Gastrocnemius medialis (tissue), 4 donors: ENCODE measurements at regions not wholly inside any gene's neighbourhood (a gene's known extent, or its start where the extent isn't known, plus 50 kb on each side); places are given as distances from the start of the nearest gene placed in this dataset.
"Not testable (repeated sequence)": the region's sequence is repeated elsewhere in the genome, so short reads cannot be mapped to it uniquely, and the experiment has no call there.

ENCODE experiments used
- ATAC-seq, 2 donors: fragments of 150-250 bp; one replicate each; pipeline ENCODE4 v1.9.1; 2016
- DNase-seq, 2 donors: peaks; one replicate each; pipeline ENCODE4 v3.0.0-alpha.2; 2019
- H3K27ac ChIP-seq, 4 donors: fragments of 200-600 bp; sonication (generic); 1 replicate in 1 of 4; 2 replicates in 3 of 4; pipeline ENCODE4 v1.5.1; 2016 to 2018; ENCODE audit warnings: mild to moderate bottlenecking in 2 of 4, moderate library complexity in 1 of 4
- H3K27me3 ChIP-seq, 3 donors: fragments of 200-600 bp; sonication (generic) in 2 of 3; 1 replicate in 1 of 3; 2 replicates in 2 of 3; pipeline versions ENCODE4 v1.5.1 to v1.6.0; 2016 to 2019; ENCODE audit warnings: mild to moderate bottlenecking in 1 of 3, moderate library complexity in 1 of 3
- H3K36me3 ChIP-seq, 2 donors: fragments of 200-600 bp; sonication (generic) in 1 of 2; one replicate each; pipeline ENCODE4 v1.5.1; 2017 to 2018
- H3K4me1 ChIP-seq, 2 donors: fragments of 200-600 bp; sonication (generic) in 1 of 2; one replicate each; pipeline ENCODE4 v1.5.1; 2016 to 2017; ENCODE audit warnings: mild to moderate bottlenecking in 2 of 2
- H3K4me3 ChIP-seq, 4 donors: fragments of 200-600 bp; sonication (generic) in 3 of 4; 1 replicate in 1 of 4; 2 replicates in 3 of 4; pipeline ENCODE4 v1.5.1; 2016 to 2019; ENCODE audit warnings: mild to moderate bottlenecking in 2 of 4
- H3K9me3 ChIP-seq, 3 donors: fragments of 200-600 bp; sonication (generic) in 2 of 3; 1 replicate in 1 of 3; 2 replicates in 2 of 3; pipeline ENCODE4 v1.5.1; 2016 to 2019
- POLR2A ChIP-seq, 2 donors: fragments of 450-650 bp; IDR thresholded peaks; one replicate each; pipeline ENCODE4 v1.6.1; 2017; ENCODE audit warnings: antibody characterized with exemption in 2 of 2, mild to moderate bottlenecking in 2 of 2, moderate library complexity in 2 of 2
- in situ Hi-C, 4 donors: fragments of 200-750 bp; cut with MboI; loops; one replicate each; pipeline versions ENCODE4 v1.15.0 to v1.8.0; 2017; ENCODE audit warnings: low sequenced_read_pairs in 4 of 4
- intact Hi-C: fragments of 100-400 bp; cut with DNase I; formaldehyde crosslinking; loops from one replicate; pipeline ENCODE4 v1.15.1; 2023; ENCODE audit warnings: low total_unique reads
- TF ChIP-seq, protein P1 (sequence below), 5 experiments: fragments of 450-650 bp in 3 of 5; fragments of 200-600 bp in 2 of 5; sonication (generic) in 2 of 5; IDR thresholded peaks in 4 of 5; conservative IDR thresholded peaks in 1 of 5; 1 replicate in 4 of 5; 2 replicates in 1 of 5; pipeline ENCODE4 v1.5.1; 2016 to 2019; ENCODE audit warnings: antibody characterized with exemption in 5 of 5, mild to moderate bottlenecking in 3 of 5, moderate library complexity in 3 of 5

DNA sequence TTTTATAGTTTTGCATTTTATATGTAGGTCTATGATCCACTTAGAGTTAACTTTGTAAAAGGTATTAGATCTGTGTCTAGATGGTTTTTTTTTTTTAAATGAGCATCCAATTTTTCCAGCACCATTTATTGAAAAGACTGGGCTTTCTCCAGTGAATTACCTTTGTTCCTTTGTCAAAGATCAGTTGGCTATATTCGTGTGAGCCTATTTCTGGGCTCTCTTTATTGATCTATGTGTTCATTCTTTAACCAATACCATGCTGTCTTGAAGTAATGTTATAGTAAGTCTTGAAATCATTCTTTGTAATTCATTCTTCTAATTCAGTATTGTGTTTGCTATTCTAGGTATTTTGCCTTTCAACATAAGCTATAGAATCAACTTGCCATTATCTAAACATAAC, 165.4 kb upstream of the ARPP21 start:
- in situ Hi-C loops (no loop called here), intact Hi-C loops (no loop called here)
- no peak overlapping the region for H3K27ac ChIP-seq

GRCh38 chr3:35482566-35482965, 156.8 kb upstream of the ARPP21 start:
- H3K4me3 ChIP-seq, ATAC-seq, H3K9me3 ChIP-seq, in situ Hi-C loops, DNase-seq, H3K36me3 ChIP-seq, H3K27ac ChIP-seq, intact Hi-C loops, H3K27me3 ChIP-seq, H3K4me1 ChIP-seq: not testable (repeated sequence)

More for the DNA sequence above, 165.4 kb upstream of the ARPP21 start:
- Histone ChIP-seq H3K4me3 (no peak overlapping the region), H3K36me3 (no peaks in the 10 kb centered on the region), H3K27me3 (no peaks in the 10 kb centered on the region), H3K9me3 (peaks cover 0 to 3% (median 0%) of the 10 kb centered on the region in 3 donors), H3K4me1 (no peaks in the 10 kb centered on the region)
- ATAC-seq (no peak), DNase-seq (no peak)
- TF ChIP-seq, protein P1, sequence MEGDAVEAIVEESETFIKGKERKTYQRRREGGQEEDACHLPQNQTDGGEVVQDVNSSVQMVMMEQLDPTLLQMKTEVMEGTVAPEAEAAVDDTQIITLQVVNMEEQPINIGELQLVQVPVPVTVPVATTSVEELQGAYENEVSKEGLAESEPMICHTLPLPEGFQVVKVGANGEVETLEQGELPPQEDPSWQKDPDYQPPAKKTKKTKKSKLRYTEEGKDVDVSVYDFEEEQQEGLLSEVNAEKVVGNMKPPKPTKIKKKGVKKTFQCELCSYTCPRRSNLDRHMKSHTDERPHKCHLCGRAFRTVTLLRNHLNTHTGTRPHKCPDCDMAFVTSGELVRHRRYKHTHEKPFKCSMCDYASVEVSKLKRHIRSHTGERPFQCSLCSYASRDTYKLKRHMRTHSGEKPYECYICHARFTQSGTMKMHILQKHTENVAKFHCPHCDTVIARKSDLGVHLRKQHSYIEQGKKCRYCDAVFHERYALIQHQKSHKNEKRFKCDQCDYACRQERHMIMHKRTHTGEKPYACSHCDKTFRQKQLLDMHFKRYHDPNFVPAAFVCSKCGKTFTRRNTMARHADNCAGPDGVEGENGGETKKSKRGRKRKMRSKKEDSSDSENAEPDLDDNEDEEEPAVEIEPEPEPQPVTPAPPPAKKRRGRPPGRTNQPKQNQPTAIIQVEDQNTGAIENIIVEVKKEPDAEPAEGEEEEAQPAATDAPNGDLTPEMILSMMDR (IDR thresholded peaks at IDR 0.05 in 4 of 5, conservative IDR thresholded peaks at IDR 0.05 in 1 of 5) = no peak
- no peak for TF ChIP-seq POLR2A (IDR thresholded peaks at IDR 0.05)

DNA sequence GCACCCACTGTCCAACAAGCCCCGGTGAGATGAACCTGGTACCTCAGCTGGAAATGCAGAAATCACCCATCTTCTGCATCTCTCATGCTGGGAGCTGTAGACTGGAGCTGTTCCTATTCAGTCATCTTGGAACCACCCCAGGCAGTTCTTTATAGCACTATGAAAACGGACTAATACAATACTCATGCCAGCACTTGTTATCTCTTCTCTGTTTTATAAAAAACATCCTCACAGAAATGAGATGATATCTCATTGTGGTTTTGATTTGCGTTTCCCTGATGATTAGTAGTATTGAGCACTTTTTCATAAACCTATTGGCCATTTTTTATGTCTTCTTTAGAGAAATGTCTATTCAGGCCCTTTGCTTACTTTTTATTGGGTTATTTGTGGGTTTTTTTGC, 156.2 kb upstream of the ARPP21 start:
- intact Hi-C loops (no loop called here), in situ Hi-C loops (no loop called here)
- H3K36me3 ChIP-seq = no peaks in the 10 kb centered on the region
- ATAC-seq (no peak), DNase-seq (no peak)
- TF ChIP-seq, protein P1 (IDR thresholded peaks at IDR 0.05 in 4 of 5, conservative IDR thresholded peaks at IDR 0.05 in 1 of 5) = no peak
- TF ChIP-seq POLR2A (IDR thresholded peaks at IDR 0.05) = no peak
- no peaks in the 10 kb centered on the region for H3K4me1 ChIP-seq
- no peaks in the 10 kb centered on the region for H3K27me3 ChIP-seq
- H3K9me3 ChIP-seq = no peaks in the 10 kb centered on the region
- no peak overlapping the region for H3K27ac ChIP-seq
- H3K4me3 ChIP-seq = no peak overlapping the region

GRCh38 chr3:35484929-35485530, 154.3 kb upstream of the ARPP21 start:
- in situ Hi-C loops = no loop called here
- H3K27me3 ChIP-seq = no peaks in the 10 kb centered on the region
- DNase-seq (no peak), ATAC-seq (no peak)
- TF ChIP-seq, protein P1 (IDR thresholded peaks at IDR 0.05 in 4 of 5, conservative IDR thresholded peaks at IDR 0.05 in 1 of 5) = no peak
- no peak for TF ChIP-seq POLR2A (IDR thresholded peaks at IDR 0.05)
- no peak overlapping the region for H3K27ac ChIP-seq
- H3K4me3 ChIP-seq = no peak overlapping the region
- no peaks in the 10 kb centered on the region for H3K9me3 ChIP-seq
- intact Hi-C loops = no loop called here
- no peaks in the 10 kb centered on the region for H3K36me3 ChIP-seq
- no peaks in the 10 kb centered on the region for H3K4me1 ChIP-seq

DNA sequence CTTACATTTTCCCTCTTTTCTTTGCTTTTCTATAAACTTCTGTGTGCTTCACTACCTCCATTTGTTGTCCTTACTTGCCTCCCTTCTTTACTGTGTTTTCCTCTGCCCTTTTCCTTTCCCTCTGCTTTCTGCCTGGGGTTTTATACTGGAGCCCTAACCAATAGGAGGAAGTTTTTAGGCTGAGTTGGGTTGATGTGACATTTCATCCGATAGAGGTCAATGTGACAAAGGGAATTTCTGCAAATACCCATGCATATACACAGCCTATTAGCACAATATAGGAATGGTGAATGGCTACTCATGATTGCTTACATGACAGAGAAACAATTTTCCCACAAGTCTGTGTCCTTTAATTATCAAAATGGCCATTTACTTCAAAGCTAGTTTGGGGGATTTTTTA, 153.0 kb upstream of the ARPP21 start:
- H3K36me3 ChIP-seq = no peaks in the 10 kb centered on the region
- no peak for ATAC-seq
- H3K9me3 ChIP-seq = no peaks in the 10 kb centered on the region
- no peak overlapping the region for H3K27ac ChIP-seq
- H3K4me3 ChIP-seq = no peak overlapping the region
- H3K4me1 ChIP-seq = no peaks in the 10 kb centered on the region
- in situ Hi-C loops = no loop called here
- no peak for DNase-seq
- intact Hi-C loops = no loop called here
- H3K27me3 ChIP-seq = no peaks in the 10 kb centered on the region
- no peak for TF ChIP-seq POLR2A (IDR thresholded peaks at IDR 0.05)
- TF ChIP-seq, protein P1 (IDR thresholded peaks at IDR 0.05 in 4 of 5, conservative IDR thresholded peaks at IDR 0.05 in 1 of 5) = no peak
